Uterus (tissue), 2 donors: ENCODE measurements at regions not wholly inside any gene's neighbourhood (a gene's known extent, or its start where the extent isn't known, plus 50 kb on each side); places are given as distances from the start of the nearest gene placed in this dataset.

ENCODE experiments used
- POLR2A ChIP-seq, 2 donors: fragments of 450-650 bp; IDR thresholded peaks; one replicate each; pipeline ENCODE4 v1.6.1; 2016; ENCODE audit warnings: antibody characterized with exemption in 2 of 2, mild to moderate bottlenecking in 1 of 2, moderate library complexity in 1 of 2
- TF ChIP-seq, protein P1 (sequence below), 4 experiments: fragments of 200-600 bp in 2 of 4; fragments of 450-650 bp in 2 of 4; sonication (generic) in 2 of 4; IDR thresholded peaks; one replicate each; pipeline ENCODE4 v1.5.1; 2016 to 2019; ENCODE audit warnings: antibody characterized with exemption in 4 of 4, mild to moderate bottlenecking in 2 of 4, moderate library complexity in 1 of 4

DNA sequence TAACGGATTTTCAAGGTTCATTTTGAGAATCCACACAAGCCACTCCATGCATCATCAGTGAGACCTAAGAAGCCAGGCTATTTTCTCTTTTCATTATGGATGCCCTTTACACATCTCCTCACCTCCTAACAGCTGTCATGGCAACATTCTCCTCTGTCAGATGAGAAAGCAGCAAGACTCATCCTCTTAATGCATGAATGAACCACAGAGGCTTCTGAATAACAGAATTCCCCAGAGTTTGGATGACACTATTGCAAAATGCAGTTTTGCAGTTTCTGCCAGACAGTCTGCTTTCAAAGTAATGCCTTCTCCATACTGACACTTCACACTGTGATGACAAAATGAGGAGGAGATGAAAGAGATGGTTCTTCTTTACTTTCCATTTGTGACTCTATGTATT is 286.7 kb upstream of the GRIP1 start:
- TF ChIP-seq, protein P1, sequence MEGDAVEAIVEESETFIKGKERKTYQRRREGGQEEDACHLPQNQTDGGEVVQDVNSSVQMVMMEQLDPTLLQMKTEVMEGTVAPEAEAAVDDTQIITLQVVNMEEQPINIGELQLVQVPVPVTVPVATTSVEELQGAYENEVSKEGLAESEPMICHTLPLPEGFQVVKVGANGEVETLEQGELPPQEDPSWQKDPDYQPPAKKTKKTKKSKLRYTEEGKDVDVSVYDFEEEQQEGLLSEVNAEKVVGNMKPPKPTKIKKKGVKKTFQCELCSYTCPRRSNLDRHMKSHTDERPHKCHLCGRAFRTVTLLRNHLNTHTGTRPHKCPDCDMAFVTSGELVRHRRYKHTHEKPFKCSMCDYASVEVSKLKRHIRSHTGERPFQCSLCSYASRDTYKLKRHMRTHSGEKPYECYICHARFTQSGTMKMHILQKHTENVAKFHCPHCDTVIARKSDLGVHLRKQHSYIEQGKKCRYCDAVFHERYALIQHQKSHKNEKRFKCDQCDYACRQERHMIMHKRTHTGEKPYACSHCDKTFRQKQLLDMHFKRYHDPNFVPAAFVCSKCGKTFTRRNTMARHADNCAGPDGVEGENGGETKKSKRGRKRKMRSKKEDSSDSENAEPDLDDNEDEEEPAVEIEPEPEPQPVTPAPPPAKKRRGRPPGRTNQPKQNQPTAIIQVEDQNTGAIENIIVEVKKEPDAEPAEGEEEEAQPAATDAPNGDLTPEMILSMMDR (IDR thresholded peaks at IDR 0.05): no peak
- no peak for TF ChIP-seq POLR2A (IDR thresholded peaks at IDR 0.05)
